Motor neuron (in vitro differentiated cells): ENCODE measurements at regions not wholly inside any gene's neighbourhood (a gene's known extent, or its start where the extent isn't known, plus 50 kb on each side); places are given as distances from the start of the nearest gene placed in this dataset.
A peak's percentile ranks its signal among the peaks of the same experiment; 100 is the strongest.

Source experiments
- ATAC-seq, 8 experiments: fragments of 200-7000 bp; cut with Tn5 transposase; replicated peaks in 6 of 8; 2 replicates each; pipeline ENCODE4 v1.8.0; 2021; ENCODE audit warnings: mild to moderate bottlenecking in 8 of 8, moderate library complexity in 8 of 8
- H3K27ac ChIP-seq, 2 donors: fragments of 250-450 bp; sonication (Bioruptor Pico); 2 replicates each; pipeline ENCODE4 v1.9.0; 2021; ENCODE audit warnings: antibody characterized with exemption in 2 of 2, mild to moderate bottlenecking in 2 of 2, moderate library complexity in 1 of 2
- H3K4me1 ChIP-seq, 2 donors: fragments of 250-450 bp; sonication (Bioruptor Pico); replicated peaks in 1 of 2; 2 replicates each; pipeline ENCODE4 v1.6.1; 2021; ENCODE audit warnings: antibody characterized with exemption in 2 of 2, mild to moderate bottlenecking in 2 of 2, moderate library complexity in 1 of 2
- H3K4me3 ChIP-seq, 5 donors: fragments of 250-450 bp; sonication (Bioruptor Pico); 2 replicates each; pipeline ENCODE4 v1.9.0; 2021; ENCODE audit warnings: antibody characterized with exemption in 5 of 5, mild to moderate bottlenecking in 5 of 5, moderate library complexity in 4 of 5
- WGBS, 10 experiments: fragments of 450-650 bp; shearing (Covaris generic); methylation state at CpG; one replicate each; pipeline ENCODE4 v1.0.0; 2022; 5-methylcytosine and 5-hydroxymethylcytosine counted together
- in situ Hi-C, 9 experiments: fragments of 400-800 bp; cut with MboI; loops; one replicate each; pipeline ENCODE4 v1.15.0; 2021; ENCODE audit warnings: low sequenced_read_pairs in 9 of 9, low pct_unique_long_range_greater_than_20kb in 2 of 9; ENCODE audit not compliant: unreplicated experiment in 9 of 9

GRCh38 chr1:186620566-186621350 is 59.5 kb downstream of the PTGS2 start:
- H3K4me1 ChIP-seq: no peaks in the 10 kb centered on the region
- H3K4me3 ChIP-seq: no peak overlapping the region
- WGBS, 10 experiments: 20 to 100% (median 90%) methylated on average over 1 to 2 of the region's 2 CpGs; no CpG with 5 or more reads in 3 of the 10 experiments
- no peak overlapping the region for H3K27ac ChIP-seq
- in situ Hi-C loops: loop anchor here in 2 of 9 experiments (25.0 kb wide), 1 partner anchor 367 kb away; no protein-coding TSS in a partner anchor
- ATAC-seq: peak in 1 of 8 experiments; percentile 29

- ATAC-seq: peak in 3 of 8 experiments; percentile 29 to 49 (median 45)
- in situ Hi-C loops: loop anchor here in 2 of 9 experiments (25.0 kb wide), 1 partner anchor 369 kb away; no protein-coding TSS in a partner anchor
- H3K4me1 ChIP-seq: no peaks in the 10 kb centered on the region
- WGBS, 10 experiments: 0 to 94% (median 76%) methylated on average over 2 to 11 of the region's 11 CpGs; no CpG with 5 or more reads in 2 of the 10 experiments
- H3K4me3 ChIP-seq: no peak overlapping the region
- no peak overlapping the region for H3K27ac ChIP-seq
These were observed 61.6 kb downstream of the PTGS2 start for GRCh38 chr1:186618401-186619170.

- Histone ChIP-seq H3K4me1 (no peaks in the 10 kb centered on the region), H3K27ac (no peak overlapping the region), H3K4me3 (no peak overlapping the region)
- in situ Hi-C loops: loop anchor here in 2 of 9 experiments (25.0 kb wide), 1 partner anchor 369 kb away; no protein-coding TSS in a partner anchor
- peak in 3 of 8 experiments; percentile 59 to 69 (median 61) for ATAC-seq
- WGBS, 10 experiments: 1 to 91% (median 61%) methylated on average over 1 to 7 of the region's 7 CpGs
These were observed 62.3 kb downstream of the PTGS2 start for GRCh38 chr1:186617926-186618325.

GRCh38 chr1:186616511-186616910 is 63.7 kb downstream of the PTGS2 start:
- no peaks in the 10 kb centered on the region for H3K4me1 ChIP-seq
- in situ Hi-C loops: loop anchor here in 2 of 9 experiments (25.0 kb wide), 1 partner anchor 371 kb away; no protein-coding TSS in a partner anchor
- H3K27ac ChIP-seq: no peak overlapping the region
- no peak for ATAC-seq
- no peak overlapping the region for H3K4me3 ChIP-seq

GRCh38 chr1:186615332-186615731 is 64.9 kb downstream of the PTGS2 start:
- Histone ChIP-seq H3K4me1 (no peaks in the 10 kb centered on the region), H3K4me3 (no peak overlapping the region), H3K27ac (no peak overlapping the region)
- ATAC-seq: peak in 1 of 8 experiments; percentile 18
- in situ Hi-C loops: loop anchor here in 2 of 9 experiments (25.0 kb wide), 1 partner anchor 372 kb away; no protein-coding TSS in a partner anchor
- WGBS, 10 experiments: 67 to 96% (median 80%) methylated on average over 2 to 4 of the region's 4 CpGs

- in situ Hi-C loops: loop anchor here in 2 of 9 experiments (25.0 kb wide), 1 partner anchor 376 kb away; no protein-coding TSS in a partner anchor
- Histone ChIP-seq H3K4me3 (no peak overlapping the region), H3K4me1 (no peaks in the 10 kb centered on the region), H3K27ac (no peak overlapping the region)
- whole genome bisulfite sequencing, 10 experiments: 89 to 100% (median 100%) methylated on average over 1 to 3 of the region's 3 CpGs; no CpG with 5 or more reads in 3 of the 10 experiments
- ATAC-seq: no peak
These were observed 69.1 kb downstream of the PTGS2 start for GRCh38 chr1:186611156-186611555.

GRCh38 chr1:186609183-186609582 is 71.0 kb downstream of the PTGS2 start:
- Histone ChIP-seq H3K4me3 (no peak overlapping the region), H3K27ac (no peak overlapping the region), H3K4me1 (no peaks in the 10 kb centered on the region)
- in situ Hi-C loops: loop anchor here in 3 of 9 experiments (10.0 to 25.0 kb wide), 3 partner anchors 196 to 378 kb away; no protein-coding TSS in a partner anchor
- no peak for ATAC-seq

GRCh38 chr1:186605762-186606350 is 74.4 kb downstream of the PTGS2 start:
- in situ Hi-C loops: loop anchor here in 3 of 9 experiments (10.0 to 25.0 kb wide), 3 partner anchors 199 to 381 kb away; no protein-coding TSS in a partner anchor
- H3K4me1 ChIP-seq: no peaks in the 10 kb centered on the region
- ATAC-seq: peak in 3 of 8 experiments; percentile 85 to 91 (median 90)
- H3K27ac ChIP-seq: no peak overlapping the region
- H3K4me3 ChIP-seq: no peak overlapping the region
- WGBS, 10 experiments: 6 to 83% (median 43%) methylated on average over 1 to 4 of the region's 4 CpGs

GRCh38 chr1:186595969-186596368 is 84.3 kb downstream of the PTGS2 start:
- ATAC-seq: no peak
- WGBS, 10 experiments: 30 to 84% (median 70%) methylated on average over 1 to 3 of the region's 3 CpGs
- no peak overlapping the region for H3K4me3 ChIP-seq
- in situ Hi-C loops: loop anchor here in 1 of 9 experiments (25.0 kb wide), 1 partner anchor 109 kb away; no protein-coding TSS in a partner anchor
- H3K4me1 ChIP-seq: no peaks in the 10 kb centered on the region
- no peak overlapping the region for H3K27ac ChIP-seq

GRCh38 chr1:186578325-186579016 is 101.8 kb downstream of the PTGS2 start:
- in situ Hi-C loops: loop anchor here in 1 of 9 experiments (25.0 kb wide), 1 partner anchor 91 kb away; no protein-coding TSS in a partner anchor
- Histone ChIP-seq H3K4me1 (no peaks in the 10 kb centered on the region), H3K27ac (no peak overlapping the region), H3K4me3 (no peak overlapping the region)
- 40 to 66% (median 51%) methylated on average over 1 to 5 of the region's 5 CpGs; no CpG with 5 or more reads in 2 of the 10 experiments for WGBS, 10 experiments
- ATAC-seq: no peak

GRCh38 chr1:186577633-186578032 is 102.6 kb downstream of the PTGS2 start:
- H3K4me1 ChIP-seq: no peaks in the 10 kb centered on the region
- WGBS, 10 experiments: 50 to 100% (median 83%) methylated on average over 1 to 3 of the region's 3 CpGs; no CpG with 5 or more reads in 3 of the 10 experiments
- H3K4me3 ChIP-seq: no peak overlapping the region
- in situ Hi-C loops: loop anchor here in 1 of 9 experiments (25.0 kb wide), 1 partner anchor 90 kb away; no protein-coding TSS in a partner anchor
- no peak overlapping the region for H3K27ac ChIP-seq
- ATAC-seq: no peak

GRCh38 chr1:186577216-186577615 is 103.0 kb downstream of the PTGS2 start:
- 67 to 100% (median 89%) methylated on average over 1 to 2 of the region's 2 CpGs; no CpG with 5 or more reads in 1 of the 10 experiments for WGBS, 10 experiments
- no peak for ATAC-seq
- no peak overlapping the region for H3K27ac ChIP-seq

More at GRCh38 chr1:186577216-186577615, 103.0 kb downstream of the PTGS2 start:
- H3K4me3 ChIP-seq: no peak overlapping the region
- in situ Hi-C loops: loop anchor here in 1 of 9 experiments (25.0 kb wide), 1 partner anchor 90 kb away; no protein-coding TSS in a partner anchor
- H3K4me1 ChIP-seq: no peaks in the 10 kb centered on the region
